ENCODE measurements at regions not wholly inside any gene's neighbourhood (a gene's known extent, or its start where the extent isn't known, plus 50 kb on each side); places are given as distances from the start of the nearest gene placed in this dataset.
A peak's percentile ranks its signal among the peaks of the same experiment; 100 is the strongest.
"Not testable (repeated sequence)": the region's sequence is repeated elsewhere in the genome, so short reads cannot be mapped to it uniquely, and the experiment has no call there.

DNA sequence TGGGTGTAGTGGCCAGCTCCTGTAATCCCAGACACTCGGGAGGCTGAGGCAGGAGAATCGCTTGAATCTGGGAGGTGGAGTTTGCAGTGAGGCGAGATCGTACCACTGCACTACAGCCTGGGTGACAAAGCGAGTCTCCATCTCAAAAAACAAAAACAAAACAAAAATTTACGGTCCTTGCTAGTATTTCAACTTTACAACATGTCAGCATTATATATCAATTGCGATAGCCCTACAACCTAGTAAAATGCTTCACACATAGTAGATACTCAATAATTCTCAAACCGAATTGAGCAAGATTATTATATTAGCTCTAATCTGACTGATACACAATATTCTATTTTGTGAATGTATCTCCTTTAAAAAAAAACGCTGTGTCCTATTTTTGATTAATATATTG lies 1411.0 kb upstream of the WWC1 start:
- DNase-seq, result no peak

DNA sequence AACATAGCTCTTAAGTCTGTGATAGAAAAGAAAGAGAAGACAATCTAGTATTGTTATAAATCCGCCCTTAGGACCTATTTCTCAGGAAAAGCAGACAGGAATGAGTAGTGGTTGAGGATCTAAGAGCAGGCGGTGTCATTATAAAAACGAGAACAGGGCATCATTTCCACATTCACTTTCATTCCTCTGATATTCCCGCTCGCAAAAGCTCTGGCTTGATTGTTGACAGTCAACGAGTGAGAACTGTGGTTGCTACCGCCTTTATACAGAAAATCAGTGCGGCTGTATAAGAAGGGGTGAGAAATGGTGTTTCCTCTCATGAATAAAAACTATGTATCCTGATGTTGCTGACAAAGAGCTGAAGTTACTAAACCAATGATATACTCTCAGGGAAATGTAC lies 1409.6 kb upstream of the WWC1 start:
- DNase-seq, result no peak

DNA sequence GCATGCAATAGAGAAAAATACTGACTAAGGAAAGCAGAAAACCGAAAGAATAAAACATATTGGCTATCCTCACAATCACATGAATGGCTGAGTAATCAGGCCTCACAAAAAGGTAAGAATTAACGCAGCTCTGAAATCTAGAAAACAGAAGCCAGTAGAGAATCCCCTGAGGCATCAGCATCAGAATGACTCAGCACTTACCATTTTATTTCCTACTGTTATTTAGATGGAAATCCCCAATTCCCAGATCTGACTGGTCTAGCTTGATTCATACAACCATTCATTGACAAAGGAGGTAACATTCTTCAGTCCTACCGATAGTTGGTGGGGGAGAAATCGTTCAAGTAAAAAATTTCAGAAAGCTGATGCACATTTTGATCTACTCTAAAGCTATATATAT lies 1408.4 kb upstream of the WWC1 start:
- no peak for DNase-seq

DNA sequence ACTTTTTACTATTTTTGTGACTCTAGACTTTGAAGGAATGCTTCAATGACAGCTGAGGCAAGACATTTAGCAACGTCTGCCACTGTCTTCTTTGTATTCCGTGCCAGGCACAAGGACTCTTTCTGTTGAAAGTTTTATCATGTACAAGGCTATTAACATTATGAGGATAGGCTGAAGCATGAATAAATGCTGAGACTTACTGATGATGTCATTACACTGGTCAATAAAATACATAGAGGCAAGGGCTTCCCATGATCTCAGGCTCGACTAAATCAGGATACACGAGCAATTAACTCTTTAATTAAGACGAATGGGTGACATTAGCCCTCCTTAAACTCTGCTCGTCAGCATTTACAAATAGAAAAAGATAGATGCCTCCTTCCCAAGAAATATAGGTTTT lies 1393.3 kb upstream of the WWC1 start:
- DNase-seq, result no peak

DNA sequence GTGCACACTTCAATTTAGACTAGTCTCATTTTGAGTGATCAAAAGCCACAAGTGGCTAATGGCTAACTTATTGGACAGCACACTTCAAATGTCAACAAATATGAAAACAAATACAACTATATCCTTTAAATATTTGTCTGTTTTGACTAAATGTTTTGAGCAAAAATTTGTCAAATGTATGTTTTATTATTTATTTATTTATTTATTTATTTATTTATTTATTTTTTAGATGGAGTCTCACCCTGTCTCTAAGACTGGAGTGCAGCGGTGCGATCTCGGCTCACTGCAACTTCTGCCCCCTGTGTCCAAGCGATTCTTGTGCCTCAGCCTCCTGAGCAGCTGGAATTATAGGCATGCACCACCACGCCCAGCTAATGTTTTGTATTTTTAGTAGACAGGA lies 1392.1 kb upstream of the WWC1 start:
- DNase-seq, result no peak

DNA sequence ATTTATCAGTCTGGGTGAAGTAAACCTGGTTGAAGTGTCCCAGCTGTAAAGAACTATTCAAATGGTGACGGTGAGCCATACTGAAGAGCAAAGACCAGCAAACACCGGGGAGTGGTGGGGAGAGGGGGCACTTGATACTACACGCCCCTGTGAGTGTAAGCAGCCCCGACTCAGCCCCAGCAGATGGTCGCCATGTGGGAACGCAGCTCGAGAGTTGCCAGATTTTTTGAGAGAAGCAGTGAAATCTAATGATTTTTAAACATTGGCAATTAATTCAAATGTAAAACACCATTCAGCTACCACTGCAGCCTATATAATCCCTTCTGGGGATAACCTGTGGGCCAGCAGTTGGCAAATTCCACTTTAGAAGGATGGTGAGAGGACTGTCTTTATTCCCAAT lies 1386.9 kb upstream of the WWC1 start:
- no peak for DNase-seq

DNA sequence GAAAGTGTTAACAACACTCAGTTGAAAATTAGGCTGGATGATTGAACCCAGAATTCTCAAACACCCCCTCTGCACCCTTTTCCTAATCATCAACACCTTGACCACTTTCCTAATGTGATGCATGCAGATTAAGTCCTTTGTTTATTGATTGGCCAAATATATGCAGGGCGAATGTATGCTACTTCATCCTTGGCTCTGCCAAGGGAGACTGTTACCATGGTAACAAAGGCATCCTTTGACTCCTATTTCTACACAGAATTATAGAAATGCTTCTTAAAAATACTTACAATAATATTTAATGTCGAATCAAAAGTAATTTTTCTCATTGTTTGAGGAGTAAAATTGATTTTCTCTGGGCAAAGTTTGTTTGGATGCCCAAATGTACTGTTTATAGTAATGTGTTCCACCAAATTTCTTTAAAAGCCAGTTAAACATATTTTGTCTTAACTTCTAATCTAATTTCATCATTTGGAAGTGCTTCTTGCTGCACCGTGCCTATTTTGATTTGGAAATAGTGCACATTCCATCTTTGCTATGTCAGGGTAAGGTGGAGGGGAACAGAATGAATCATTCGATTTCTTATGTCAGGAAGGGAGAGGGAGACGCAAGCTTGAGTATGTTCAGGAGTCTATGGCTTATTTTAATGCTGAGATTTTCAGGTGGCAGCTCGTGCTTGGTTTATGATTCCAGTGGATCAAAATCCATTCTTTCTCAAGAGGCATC lies 1384.3 kb upstream of the WWC1 start:
- no peak for DNase-seq

DNA sequence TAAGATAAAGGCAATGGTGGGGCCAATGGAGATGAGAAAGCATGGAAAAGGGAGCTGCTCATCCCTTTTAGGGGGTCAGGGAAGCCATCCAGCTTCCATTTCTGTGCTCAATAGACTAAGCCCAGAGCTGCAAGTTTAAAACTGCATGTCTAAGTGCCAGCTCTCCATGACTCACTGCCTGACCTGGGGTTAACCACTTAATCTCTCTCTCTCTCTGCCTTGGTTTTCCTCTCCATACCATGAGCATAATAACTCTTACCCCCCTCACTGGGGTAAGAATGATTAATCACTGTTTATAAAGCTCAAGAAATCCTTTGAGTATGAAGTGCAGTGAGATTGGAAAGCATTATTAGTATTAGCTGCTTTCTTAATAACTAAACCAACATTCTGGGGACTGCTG lies 1382.4 kb upstream of the WWC1 start:
- no peak for DNase-seq

DNA sequence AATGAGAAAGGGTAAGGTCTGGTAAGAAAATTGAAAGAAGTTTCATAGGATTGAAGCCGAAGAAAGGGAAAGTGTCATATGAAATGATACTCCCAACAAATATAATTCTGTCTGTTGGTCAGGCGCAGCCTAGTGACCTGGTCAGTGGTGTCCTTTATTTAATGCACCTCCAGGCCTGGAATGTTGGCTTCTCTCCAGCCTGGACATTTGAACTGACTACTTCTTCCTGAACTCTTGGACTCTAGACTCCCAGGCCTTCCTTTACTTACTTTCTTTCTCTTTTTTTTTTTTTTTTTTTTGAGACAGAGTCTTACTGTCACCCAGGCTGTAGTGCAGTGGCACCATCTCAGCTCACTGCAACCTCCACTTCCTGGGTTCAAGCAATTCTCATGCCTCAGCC lies 1381.5 kb upstream of the WWC1 start:
- DNase-seq, result no peak

DNA sequence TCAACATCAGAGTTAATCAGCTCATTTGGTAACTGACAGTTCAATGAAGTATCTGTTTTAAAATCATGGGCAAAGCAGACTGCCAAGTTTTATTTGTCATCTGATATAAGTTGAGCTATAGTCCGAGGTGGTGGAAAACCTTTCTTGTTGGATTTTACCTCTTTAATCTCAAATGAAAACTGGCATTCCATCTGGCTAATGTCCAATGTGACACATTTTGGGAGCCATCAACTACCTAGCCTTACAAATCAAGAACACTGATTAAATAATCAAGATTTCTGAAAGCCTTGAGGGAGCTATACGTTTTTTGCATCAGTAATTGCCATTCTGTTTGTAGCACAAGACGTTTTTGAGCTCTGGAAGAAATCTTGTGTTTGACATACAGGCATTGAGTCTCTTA lies 1380.5 kb upstream of the WWC1 start:
- no peak for DNase-seq

DNA sequence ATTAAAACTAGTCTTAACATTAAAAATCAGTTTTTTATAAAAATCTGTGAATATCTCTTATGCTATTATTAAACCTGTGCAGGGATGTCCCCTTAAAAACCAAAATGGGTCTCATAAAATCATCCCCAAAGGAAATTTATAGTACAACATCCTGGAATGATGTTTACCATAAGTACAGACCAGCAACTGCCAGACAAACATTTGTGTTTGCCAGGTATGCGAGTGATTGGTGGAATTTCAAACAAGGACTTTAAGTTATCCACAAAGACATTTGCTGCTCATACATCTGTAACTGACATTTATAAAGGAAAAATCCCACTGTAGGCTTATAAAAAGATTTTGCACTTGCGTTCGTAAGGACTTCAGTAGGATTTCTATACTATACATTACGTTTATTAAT lies 1375.4 kb upstream of the WWC1 start:
- DNase-seq, result no peak

DNA sequence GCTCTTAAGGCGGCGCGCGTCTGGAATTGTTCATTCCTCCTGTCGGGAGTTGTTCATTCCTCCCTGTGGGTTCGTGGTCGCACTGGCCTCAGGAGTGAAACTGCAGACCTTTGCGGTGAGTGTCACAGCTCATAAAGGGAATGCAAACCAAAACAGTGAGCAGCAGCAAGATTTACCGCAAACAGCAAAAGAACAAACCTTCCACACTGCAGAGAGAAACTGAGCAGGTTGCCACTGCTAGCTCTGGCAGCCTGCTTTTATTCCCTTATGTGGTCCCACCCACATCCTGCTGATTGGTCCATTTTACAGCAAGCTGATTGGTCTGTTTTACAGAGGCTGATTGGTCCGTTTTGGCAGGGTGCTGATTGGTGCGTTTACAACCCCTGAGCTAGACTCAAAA lies 1365.3 kb upstream of the WWC1 start:
- DNase-seq, result no peak

DNA sequence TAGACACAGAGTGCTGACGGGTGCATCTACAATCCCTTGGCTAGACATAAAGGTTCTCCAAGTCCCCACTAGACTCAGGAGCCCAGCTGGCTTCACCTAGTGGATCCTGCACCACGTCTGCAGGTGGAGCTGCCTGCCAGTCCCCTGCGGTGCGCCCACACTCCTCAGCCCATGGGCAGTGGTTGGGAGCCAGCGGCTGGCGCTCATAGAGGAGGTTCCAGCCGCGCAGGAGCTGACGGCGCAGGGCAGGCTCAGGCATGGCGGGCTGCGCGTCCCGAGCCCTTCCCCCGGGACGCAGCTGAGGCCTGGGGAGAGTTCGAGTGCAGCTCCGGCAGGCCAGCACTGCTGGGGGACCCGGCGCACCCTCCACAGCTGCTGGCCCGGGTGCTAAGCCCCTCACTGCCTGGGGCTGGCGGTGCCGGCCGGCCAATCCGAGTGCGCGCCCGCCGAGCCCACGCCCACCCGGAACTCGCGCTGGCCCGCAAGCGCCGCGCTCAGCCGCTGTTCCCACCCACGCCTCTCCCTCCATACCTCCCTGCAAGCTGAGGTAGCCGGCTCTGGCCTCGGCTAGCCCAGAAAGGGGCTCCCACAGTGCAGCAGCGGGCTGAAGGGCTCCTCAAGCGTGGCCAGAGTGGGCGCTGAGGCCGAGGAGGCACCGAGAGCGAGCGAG lies 1364.5 kb upstream of the WWC1 start:
- DNase-seq, result not testable (repeated sequence)

DNA sequence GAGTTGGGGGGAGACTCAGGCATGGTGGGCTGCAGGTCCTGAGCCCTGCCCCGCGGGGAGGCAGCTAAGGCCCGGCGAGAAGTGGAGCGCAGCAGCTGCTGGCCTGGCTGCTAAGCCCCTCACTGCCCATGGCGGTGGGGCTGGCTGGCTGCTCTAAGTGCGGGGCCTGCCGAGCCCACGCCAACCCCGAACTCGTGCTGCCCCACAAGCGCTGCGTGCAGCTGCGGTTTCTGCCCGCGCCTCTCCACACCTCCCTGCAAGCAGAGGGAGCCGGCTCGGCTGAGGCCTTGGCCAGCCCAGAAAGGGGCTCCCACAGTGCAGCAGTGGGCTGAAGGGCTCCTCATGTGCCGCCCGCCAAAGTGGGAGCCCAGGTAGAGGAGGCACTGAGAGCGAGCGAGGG lies 1355.1 kb upstream of the WWC1 start:
- no peak for DNase-seq

DNA sequence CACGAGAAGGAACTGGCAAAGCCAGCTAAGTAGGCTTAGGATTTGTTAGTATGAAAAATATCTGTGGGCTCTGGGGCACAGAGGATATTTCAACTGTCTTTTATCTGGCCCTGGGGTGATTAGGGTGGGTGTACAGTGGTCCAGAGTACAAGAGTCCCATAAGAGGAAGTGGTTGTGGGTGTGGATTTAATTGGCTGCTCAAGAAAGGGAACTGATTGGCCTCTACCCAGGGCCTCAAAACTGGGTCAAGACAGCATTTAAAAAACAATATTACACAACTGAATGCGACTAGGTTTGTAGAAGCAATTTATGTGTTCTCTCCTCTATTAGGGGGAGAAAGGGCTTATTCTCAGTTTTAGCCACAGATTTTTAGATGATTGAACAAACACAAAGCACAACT lies 1353.4 kb upstream of the WWC1 start:
- DNase-seq, result no peak

DNA sequence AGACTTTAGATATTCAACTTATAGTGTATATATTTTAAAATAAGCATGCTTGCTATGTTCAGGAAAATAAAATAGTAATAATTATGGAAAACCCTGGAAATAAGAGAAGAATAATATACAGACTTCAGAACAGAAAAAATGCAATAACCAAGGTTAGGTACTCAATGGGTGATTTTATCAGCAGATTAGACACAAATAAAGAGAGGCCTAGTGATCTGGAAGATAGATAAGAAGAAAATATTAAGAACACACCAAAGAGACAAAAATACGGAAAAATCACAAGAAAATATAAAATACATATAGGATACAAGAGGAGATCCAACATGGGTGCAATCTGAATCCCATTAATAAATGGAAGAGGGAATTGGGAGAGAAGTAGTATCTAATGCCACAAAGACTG lies 1348.5 kb upstream of the WWC1 start:
- no peak for DNase-seq

DNA sequence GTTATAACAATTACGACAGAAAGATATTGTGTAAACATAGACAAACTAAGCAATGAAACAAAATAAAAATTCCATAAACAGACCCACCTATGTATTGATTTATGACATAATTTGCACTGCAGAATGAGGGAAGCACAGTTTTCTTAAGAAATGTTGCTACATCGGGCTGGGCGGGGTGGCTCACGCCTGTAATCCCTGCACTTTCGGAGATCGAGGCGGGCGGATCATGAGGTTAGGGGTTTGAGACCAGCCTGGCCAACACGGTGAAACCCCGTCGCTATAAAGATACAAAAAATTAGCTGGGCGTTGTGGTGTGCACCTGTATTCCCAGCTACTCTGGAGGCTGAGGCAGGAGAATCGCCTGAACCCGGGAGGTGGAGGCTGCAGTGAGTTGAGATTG lies 1344.4 kb upstream of the WWC1 start:
- DNase-seq, result no peak

DNA sequence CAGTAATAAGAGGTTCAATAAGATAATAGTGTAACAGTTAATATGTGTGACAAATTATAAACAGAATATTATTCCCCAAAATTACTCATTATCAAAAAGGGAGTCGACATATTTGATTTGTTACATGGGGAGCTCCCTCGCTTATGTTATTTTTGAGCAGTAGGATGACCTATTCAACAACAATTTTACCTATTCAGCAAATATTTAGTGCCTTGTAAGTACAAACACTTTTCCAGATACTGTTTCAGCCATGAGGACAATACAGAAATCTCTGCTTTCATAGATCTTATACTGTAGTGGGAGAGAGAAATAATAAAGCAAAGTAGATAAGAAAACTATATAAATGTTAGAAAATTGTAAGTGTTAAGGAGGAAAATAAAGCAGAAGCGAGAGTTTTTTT lies 1342.8 kb upstream of the WWC1 start:
- DNase-seq, result no peak

DNA sequence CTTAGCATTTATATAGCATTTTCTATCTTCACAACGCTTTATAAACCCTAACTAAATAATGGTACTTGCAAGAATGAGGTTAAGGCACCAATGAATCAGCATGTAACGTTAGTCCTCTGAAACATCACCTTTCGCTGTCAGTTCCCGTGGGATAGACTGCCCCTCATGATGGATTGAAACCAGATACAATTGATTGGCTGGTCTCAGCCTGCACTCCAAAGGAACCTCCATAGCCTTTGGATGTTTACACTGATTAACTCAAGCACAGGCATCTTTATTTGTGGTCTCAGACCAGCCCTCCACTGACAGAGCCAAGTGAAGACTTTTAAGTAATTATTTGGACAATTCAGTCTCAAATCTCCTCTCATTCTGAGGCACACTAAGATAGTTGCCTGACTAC lies 1339.4 kb upstream of the WWC1 start:
- no peak for DNase-seq

DNA sequence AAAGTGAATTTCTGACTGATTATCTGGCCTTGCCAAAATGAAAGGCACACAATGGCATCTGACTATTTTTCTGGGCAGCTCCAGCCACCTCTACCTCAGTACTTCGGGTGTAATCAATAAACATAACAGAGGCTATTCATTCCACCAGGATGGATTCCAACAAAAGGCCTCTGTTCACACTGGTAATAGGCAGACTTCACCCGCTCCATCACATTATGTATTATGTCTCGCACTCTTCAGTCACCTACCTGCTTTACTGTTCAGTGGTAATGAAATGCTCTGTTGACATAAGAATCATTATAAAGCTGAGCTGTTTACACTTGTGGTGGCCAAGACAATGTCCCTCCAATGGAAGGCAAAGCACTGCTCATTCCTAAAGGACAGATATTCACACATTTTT lies 1333.7 kb upstream of the WWC1 start:
- peak; percentile 36 for DNase-seq

DNA sequence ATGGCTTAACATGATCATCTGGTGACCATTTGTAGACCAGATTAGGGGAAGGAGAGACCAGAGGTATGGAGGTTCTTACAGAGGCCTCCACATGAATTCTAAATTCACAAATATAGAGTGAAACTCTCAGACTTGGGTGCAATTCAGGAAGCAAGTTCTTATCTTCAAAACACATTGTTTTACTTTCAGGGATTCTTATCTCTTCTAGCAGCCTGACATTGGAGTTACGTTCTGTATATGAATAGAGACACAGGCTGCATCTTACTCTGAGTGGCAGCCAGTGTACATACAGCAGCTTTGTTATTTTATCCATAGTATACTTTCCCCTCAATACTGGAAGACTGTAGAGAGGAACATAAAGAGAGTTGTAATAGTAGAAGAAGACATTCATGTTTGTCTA lies 1331.7 kb upstream of the WWC1 start:
- DNase-seq, result no peak

DNA sequence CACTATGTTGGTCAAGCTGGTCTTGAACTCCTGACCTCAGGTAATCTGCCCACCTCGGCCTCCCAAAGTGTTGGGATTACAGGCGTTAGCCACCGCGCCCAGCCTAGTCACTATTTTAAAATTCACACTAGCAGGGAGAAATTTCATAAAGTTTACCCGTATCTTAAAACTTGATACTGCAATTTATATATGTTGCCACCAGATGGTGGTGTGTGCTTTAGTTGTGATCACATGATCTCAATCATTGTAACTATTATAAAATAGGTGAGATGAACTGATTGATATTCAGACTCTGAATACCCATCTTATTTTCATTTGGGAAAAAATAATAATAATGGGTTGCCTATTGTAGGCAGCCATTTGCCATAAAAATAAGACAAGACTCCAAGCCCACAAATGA lies 1330.4 kb upstream of the WWC1 start:
- DNase-seq, result no peak

DNA sequence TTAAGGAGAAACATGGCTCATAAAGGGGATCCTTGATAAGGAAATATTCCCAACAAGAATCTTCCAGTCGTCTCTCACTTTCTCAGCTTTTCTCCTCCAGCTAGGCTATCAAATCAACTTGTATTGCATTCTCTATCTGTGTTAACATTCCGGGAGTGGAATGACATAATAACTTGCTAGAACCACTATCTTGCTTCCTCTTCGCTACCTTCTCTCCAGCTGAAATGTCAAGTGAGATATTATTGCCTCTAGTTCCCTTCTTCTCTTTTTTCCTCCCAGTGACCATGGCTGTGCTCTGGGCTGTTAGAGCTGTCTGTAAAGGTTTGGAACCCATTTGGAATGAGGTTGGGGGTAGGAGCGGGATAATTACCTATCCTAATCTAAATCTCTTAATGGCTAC lies 1329.5 kb upstream of the WWC1 start:
- no peak for DNase-seq

DNA sequence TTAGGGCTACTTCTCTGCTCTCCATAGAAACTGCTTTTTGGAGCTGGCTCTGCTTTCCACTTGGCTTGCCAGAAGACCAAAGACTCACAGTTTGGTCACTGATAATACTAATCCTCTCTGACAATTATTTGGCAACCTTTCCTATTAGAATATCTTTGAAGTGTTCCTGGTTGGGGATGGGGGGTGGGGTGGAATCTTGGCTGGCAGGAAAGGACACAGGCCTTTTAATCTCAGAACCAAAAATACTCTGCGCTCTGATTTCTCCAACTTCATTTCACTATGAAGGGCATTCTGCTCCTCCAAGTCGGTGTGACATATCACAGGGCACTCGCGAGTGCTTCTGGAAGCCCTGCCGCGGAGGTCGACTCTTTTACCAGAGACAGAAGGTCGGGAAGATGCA lies 1329.0 kb upstream of the WWC1 start:
- no peak for DNase-seq

DNA sequence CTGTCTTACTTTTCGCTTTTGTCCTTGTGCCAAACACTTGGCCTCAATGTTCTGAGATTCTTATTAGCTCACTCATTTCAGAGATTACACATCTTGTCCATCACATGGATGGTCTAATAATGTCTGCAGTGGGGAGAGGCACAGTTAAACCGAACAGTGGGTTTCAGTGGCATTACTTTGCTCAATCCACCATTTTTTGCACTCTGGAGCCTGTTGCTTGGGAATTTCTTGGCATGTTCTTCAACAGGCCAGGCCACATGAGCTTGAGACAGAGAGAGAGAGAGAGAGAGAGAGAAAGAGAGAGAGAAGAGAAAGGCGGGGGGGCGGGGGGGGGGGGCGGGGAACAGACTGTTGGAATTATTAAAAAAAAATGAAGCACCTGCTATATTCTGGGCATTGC lies 1327.8 kb upstream of the WWC1 start:
- no peak for DNase-seq

Data from NCI-H1092 treated with DMSO at 0.1 percent for 48 hours (cell line).